ENCODE measurements at regions not wholly inside any gene's neighbourhood (a gene's known extent, or its start where the extent isn't known, plus 50 kb on each side); places are given as distances from the start of the nearest gene placed in this dataset.

- H3K9me3 ChIP-seq (replicated peaks; ENCODE audit: control insufficient read depth, insufficient read depth, low read length): no peaks in the 10 kb centered on the region
- BruUV-seq (replicated peaks): no TSS peak
- TF ChIP-seq GATA2 (IDR thresholded peaks at IDR 0.05; ENCODE audit: insufficient read depth, insufficient read length, low read depth, low read length) (no peak), POLR2AphosphoS5 (IDR thresholded peaks at IDR 0.05; ENCODE audit: insufficient read depth, low read depth, low read length) (no peak), JUN (IDR thresholded peaks at IDR 0.05; ENCODE audit: borderline replicate concordance, insufficient read depth, insufficient read length, low read depth) (no peak), FOS (IDR thresholded peaks at IDR 0.05; ENCODE audit: borderline replicate concordance, insufficient read depth, low read length) (no peak), EZH2 (IDR thresholded peaks at IDR 0.05; ENCODE audit: borderline replicate concordance, low read depth, low read length, severe bottlenecking) (no peak), CTCF (IDR thresholded peaks at IDR 0.05; ENCODE audit: extremely low read depth in 1 of 2, insufficient read depth in 1 of 2, low read depth in 1 of 2, low read length in 2 of 2) (no peak), POLR2A (IDR thresholded peaks at IDR 0.05; ENCODE audit: low read depth, low read length) (no peak), MYC (IDR thresholded peaks at IDR 0.05; ENCODE audit: low read depth, low read length) (no peak), MAX (IDR thresholded peaks at IDR 0.05; ENCODE audit: insufficient read depth, insufficient read length) (no peak)
- no peak overlapping the region for H3K27ac ChIP-seq (ENCODE audit: insufficient read depth, low read depth, low read length)
- no peak overlapping the region for H3K4me3 ChIP-seq (replicated peaks in 1 of 3; ENCODE audit: insufficient read depth in 1 of 3, low read depth in 1 of 3, low read length in 3 of 3)
- dilution Hi-C loops (cut with MboI; ENCODE audit: extremely low pct_ligation_motif_present, low sequenced_read_pairs): no loop called here
- ChIA-PET POLR2A (no interaction called here), CTCF (no interaction called here)
- H3K9me1 ChIP-seq (replicated peaks; ENCODE audit: control insufficient read depth, extremely low read depth, insufficient read depth, low read length): no peaks in the 10 kb centered on the region
- no peaks in the 10 kb centered on the region for H3K79me2 ChIP-seq (ENCODE audit: control insufficient read depth, insufficient read depth, low read length)
- H3K4me2 ChIP-seq (ENCODE audit: insufficient read depth, low read length): no peak overlapping the region
- DNase-seq (ENCODE audit: low read depth, low spot score) (no peak), FAIRE-seq (no peak)
- H3K36me3 ChIP-seq (ENCODE audit: control insufficient read depth in 2 of 2, extremely low read depth in 1 of 2, insufficient read depth in 2 of 2, low read length in 2 of 2): no peaks in the 10 kb centered on the region
- no peaks in the 10 kb centered on the region for H4K20me1 ChIP-seq (replicated peaks; ENCODE audit: control insufficient read depth, extremely low read depth, insufficient read depth, low read length)
- intact Hi-C loops (cut with micrococcal nuclease): no loop called here
- H3K4me1 ChIP-seq (ENCODE audit: control insufficient read depth, extremely low read depth, insufficient read depth, low read length): no peaks in the 10 kb centered on the region
- H2AFZ ChIP-seq (ENCODE audit: low read depth, low read length): no peak overlapping the region
- no peaks in the 10 kb centered on the region for H3K27me3 ChIP-seq (ENCODE audit: control insufficient read depth in 2 of 2, insufficient read depth in 2 of 2, low read length in 2 of 2)
- H3K9ac ChIP-seq (replicated peaks; ENCODE audit: extremely low read depth, insufficient read depth, low read length): no peak overlapping the region
Measured at GRCh38 chr4:127307996-127308395, 324.8 kb upstream of the INTU start.
